ENCODE measurements at regions not wholly inside any gene's neighbourhood (a gene's known extent, or its start where the extent isn't known, plus 50 kb on each side); places are given as distances from the start of the nearest gene placed in this dataset.

DNA sequence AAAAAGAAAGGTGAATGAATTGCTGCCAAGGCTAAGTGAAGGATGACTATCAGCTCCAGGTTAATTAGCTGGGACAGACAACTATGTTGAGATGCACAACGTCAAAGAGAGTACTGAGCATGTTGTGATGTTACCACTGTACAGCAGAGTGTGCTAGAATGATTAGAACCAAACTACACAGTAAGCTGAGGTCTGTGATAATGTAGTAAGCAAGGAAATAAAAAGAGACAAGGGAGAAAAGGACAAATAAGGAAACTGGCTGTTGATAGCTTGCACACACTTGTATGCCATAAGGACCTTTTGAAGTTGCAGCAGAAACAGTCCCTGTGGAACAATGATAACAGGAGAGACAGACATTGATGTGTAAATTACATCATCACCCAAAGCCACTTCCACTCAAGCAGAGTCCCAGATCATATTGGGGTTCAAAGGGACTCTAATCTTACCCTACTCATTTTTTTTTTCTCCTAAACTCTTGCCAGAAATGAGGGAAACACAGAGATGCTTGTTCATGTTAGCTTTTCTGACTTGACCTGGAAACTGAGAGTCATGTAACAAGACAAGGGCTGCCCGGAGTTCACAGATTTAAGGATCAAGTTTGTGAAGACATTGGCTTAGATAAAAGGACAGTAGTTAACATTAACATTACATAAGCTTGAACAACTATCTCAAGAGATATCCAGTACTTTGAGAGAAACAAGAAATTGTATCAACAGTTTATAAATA lies 189.9 kb downstream of the CENPW start:
- DNase-seq (ENCODE audit: low read depth), result no peak

DNA sequence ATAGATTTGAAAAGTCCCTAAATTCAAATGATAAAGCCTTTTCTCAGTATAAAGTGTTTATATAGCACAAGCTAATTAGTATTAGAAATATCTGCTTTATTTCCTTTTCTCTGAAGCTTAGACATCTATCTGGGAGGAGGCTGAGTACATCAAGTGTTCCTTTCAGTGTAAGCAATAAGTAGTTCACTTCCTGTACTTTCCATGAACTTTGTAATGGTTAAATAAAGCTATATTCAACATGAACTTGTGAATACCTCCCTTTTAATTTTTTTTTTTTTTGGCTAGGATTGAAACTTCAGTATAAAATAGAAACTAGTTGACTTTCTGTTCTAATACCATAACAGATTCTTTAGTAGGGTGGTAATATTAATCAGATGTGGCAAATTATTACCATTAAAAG lies 190.9 kb downstream of the CENPW start:
- no peak for DNase-seq (ENCODE audit: low read depth)

GRCh38 chr6:126531286-126531685 lies 191.4 kb downstream of the CENPW start:
- DNase-seq (ENCODE audit: low read depth), result no peak

GRCh38 chr6:126531840-126532239 lies 191.9 kb downstream of the CENPW start:
- no peak for DNase-seq (ENCODE audit: low read depth)

- no peak for DNase-seq (ENCODE audit: low read depth)
Measured at GRCh38 chr6:126534401-126534800, 194.5 kb downstream of the CENPW start.

GRCh38 chr6:126535138-126535537 lies 195.2 kb downstream of the CENPW start:
- no peak for DNase-seq (ENCODE audit: low read depth)

DNA sequence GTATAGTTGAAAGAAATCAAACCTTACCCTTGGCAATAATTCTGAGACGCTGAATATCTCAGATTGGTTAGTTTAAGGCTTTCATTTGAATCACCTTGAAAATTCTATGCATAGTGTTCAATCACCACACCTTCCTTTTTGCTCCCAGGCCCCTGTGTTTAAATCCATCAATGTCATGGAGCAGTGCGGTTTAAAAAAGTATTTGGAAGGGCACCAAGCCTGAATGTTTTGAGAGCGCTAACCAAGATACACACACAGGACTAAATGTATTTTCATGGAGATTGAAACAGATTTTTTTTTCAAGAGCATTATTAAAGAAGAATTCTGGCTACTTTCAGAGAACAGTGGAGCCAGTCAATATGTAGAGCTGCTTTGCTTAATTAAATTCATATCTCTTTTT lies 195.7 kb downstream of the CENPW start:
- no peak for DNase-seq (ENCODE audit: low read depth)

DNA sequence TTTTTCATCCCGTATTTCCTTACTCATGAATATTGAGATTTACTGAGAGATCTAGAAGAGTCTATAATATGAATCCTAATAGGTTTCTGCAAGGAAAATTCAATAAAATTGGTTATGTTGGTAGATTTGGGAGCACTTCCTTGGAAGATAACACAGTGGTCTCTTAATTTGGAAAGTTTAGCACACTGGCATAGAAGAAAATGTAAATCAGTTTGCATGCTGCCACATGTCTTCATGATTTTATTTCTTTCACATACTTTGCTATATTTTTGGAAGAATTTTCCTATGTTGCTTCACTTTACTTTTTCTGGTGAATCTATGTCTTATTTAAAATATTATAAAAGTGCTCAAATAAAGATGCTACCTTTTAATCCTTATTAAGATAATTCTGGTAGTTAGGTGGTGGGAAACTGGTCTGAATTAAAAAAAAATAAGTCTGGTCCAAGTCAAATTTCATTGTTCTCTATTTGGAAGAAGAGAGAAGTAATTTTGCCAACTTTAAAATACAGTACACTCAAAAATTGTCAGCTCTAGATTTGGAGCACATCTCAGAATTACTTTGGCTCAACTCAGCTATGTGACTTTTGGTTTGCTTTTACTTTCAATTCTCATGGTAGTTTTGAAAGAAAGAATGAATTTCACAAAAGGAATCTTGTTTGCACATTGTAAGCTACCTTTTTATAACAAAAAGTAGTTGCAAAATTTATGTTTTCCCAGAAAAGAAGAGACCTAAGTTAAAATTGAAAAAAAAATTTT lies 197.3 kb downstream of the CENPW start:
- DNase-seq (ENCODE audit: low read depth), result no peak

DNA sequence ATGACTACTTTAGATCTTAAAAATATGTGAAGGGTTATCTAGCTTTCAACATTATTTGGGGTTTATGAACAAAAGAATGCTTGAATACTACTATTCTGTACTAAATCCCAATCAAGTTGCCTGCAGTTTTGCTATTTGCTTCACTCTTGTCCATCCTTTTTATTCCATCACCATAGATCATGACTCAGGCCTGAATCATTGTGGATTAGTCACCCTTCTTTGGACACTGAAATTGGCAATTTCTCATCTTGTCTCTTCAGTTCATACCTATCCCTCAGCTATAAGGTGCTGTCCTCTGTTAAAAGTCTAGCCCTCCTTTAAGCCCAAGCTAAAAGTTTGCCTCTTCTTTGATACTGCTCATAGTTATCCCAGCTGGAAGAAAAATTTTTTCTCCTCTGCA lies 199.1 kb downstream of the CENPW start:
- DNase-seq (ENCODE audit: low read depth), result peak; percentile 43

DNA sequence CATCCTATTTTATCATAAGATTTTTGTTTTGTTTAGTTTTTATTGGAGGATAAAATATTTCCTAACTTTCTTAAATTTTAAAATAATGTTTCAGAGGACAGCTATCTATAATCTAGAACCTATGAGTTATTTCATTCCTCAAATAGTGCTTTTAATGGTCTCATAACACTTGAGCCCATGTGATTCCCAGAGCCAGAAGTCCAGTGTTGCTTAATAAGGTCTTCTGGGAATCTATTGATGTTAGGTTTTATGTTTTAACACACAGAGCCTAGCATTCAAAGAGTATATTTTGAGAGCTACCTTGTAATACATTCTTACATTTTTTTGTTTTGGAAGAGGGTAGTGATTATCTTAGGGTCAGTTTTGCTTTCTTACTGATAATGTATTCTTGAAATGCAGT lies 200.2 kb downstream of the CENPW start:
- no peak for DNase-seq (ENCODE audit: low read depth)

DNA sequence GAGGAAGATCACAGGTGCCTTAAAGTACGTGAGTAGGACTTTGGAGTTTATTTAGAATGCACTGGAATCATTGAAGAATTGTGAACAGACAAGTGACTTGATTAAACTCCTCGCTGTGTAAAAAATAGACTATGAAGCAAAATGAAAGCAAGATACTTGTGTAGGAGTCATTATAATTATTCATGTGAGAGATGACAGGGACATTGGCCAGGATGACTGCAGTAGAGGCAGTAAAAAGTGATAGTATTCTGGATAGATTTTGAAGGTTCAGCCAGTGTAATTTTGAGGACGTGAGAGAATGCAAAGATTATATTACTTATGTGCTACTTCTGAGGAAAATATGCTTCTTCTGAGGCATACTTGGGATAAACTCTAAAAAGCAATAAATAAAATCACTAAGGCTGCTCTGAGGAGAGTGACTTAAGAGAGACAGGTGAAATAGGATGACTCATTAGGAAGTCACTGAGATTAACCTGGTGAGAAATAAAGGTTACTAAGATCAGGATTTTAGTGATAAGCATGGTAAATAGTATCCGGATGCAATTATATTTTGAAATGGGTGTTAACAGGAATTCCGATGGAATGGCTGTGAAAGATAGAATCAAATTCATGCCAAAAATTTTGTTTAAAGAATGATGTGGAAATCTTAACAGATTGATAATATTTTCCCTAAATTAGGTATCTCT lies 202.0 kb downstream of the CENPW start:
- DNase-seq (ENCODE audit: low read depth), result no peak

DNA sequence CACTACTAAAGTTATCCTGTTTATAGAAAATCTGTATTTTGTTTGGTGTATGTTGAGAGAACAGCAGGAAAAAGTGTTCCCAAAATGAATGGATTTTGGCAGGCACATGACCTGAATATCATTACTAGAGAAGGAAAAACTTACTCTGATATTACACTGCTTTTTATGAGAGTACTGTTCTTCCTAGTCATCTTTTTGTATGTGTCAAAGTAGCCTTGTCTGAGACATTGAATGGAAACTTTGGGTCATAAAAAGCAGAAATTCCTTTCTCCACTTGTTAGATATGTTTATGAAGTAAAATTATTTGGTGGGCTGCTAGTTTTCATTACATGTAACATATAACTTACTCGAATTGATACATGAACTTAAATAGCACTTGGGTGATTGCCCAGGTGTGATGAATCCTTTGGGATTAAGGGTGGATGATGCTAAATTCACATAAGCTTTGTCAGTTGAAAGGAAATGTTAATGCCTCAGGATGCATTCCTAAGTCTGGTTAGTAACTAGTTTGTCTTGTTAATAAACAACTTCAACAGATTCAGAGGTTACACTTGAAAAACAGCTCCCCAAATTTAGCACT lies 206.7 kb downstream of the CENPW start:
- DNase-seq (ENCODE audit: low read depth), result peak; percentile 2

DNA sequence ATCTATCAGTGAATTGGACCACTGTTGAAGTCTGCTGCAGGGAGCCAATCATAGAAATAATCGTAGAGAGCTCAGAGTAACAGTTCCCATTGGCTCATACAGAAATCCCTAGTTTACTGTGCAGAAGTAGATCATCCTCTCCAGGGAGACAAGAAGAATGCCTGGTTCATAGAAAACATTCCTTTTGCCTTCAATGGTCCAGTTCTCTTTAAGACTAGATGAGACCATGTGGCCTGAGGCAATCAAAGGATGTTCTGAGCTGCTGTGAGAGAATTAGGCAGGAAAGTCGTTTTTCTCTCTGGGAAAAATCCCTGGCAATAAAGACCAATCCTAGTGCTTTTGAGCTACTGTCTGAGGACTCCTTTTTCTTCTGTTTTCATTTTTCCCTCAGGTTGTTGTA lies 208.4 kb downstream of the CENPW start:
- peak; percentile 33 for DNase-seq (ENCODE audit: low read depth)

- no peak for DNase-seq (ENCODE audit: low read depth)
Measured at GRCh38 chr6:126550323-126550722, 210.4 kb downstream of the CENPW start.

- DNase-seq (ENCODE audit: low read depth), result no peak
Measured at GRCh38 chr6:126551832-126552231, 211.9 kb downstream of the CENPW start.

DNA sequence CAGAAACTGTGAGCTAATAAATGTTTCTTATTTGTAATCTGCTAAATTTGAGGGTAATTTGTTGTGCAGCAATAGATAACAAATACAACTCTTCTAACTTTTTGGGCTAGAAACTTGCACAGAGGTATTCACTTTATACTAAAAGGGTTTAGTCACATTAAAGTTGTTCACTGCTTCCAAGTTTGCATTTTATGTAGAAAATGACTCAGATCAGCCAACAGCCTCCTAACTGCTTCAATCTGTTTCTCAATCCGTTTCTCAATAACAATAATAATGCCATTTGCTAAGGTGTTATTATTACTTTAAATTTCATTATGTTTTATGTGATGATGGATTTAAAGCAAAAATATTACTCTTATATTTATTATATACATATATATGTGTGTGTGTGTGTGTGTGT lies 213.9 kb downstream of the CENPW start:
- peak; percentile 14 for DNase-seq (ENCODE audit: low read depth)

- DNase-seq (ENCODE audit: low read depth), result no peak
Measured at GRCh38 chr6:126570507-126570906, 230.6 kb downstream of the CENPW start.

GRCh38 chr6:126574301-126574700 lies 234.4 kb downstream of the CENPW start:
- no peak for DNase-seq (ENCODE audit: low read depth)

DNA sequence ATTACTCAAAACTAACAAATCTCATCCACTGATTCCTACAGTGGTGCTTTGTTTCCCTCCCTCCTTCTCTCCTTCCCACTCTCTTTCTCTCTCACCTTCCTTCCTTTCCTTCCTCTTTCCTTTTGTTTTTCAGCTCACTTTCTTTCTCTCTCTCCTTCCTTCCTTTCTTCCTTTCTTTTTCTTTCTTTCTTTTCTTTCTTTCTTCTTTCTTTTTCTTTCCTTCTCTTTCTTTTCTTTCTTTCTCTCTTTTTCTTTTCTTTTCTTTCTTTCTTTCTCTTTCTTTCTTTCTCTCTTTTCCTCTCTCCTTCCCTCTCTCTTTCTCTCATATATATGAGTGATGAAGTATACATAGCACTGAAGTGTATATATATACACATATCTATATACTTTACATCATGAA lies 241.4 kb downstream of the CENPW start:
- DNase-seq (ENCODE audit: low read depth), result no peak

DNA sequence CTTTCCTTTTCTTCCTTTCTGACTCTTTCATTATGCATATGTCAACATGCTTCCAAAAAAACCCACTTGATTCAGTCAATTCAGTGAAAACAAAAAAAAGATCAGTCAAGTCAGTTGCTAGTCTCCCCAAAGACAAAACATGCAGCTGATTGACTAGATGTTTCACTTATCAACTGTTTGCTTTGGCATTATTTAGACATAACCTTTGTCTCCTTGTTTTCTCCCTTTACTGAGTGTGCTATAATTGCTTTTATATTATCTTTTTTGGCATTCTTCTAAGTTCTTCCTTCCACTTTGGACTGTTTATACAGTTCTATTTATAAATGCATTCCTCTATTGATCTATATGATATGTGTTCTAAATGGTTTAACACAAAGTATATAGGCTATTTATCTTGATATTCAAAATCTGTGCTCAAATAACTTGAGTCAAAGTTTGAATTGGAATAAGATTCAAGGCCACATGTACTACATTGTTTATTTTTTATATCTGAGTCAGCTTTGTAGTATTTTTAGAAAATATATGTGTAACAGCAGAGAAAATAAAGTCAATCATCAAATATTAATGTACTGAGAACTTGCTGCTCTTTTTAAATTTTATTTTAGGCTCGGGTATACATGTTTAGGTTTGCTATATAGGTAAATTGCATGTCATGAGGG lies 260.5 kb downstream of the CENPW start:
- no peak for DNase-seq (ENCODE audit: low read depth)

DNA sequence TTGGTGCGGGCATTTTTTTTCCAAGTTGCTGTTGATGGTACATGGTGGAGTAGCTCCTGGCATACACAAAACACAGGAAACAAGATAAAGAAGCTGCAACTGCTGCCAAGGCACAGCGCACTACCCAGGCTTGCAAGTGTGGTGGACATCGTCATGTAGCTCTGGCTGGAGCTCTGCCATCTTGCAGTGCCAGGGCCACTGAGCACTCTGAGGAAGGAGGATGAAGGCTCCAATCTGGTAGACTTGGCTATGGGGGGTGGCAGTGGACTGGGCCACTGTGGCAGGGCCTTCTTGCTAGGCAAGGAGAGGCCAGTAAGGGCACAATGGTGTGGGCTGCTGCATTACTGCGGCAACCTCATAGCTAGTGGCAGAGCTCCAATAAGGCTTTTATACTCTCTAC lies 263.5 kb downstream of the CENPW start:
- DNase-seq (ENCODE audit: low read depth), result no peak

GRCh38 chr6:126605089-126605488 lies 265.2 kb downstream of the CENPW start:
- no peak for DNase-seq (ENCODE audit: low read depth)

Measured in fibroblast of gingiva (primary cell).